B cell (primary cell): ENCODE measurements at regions not wholly inside any gene's neighbourhood (a gene's known extent, or its start where the extent isn't known, plus 50 kb on each side); places are given as distances from the start of the nearest gene placed in this dataset.

Experiments
- ATAC-seq: fragments of 200-7000 bp; cut with Tn5 transposase; one replicate; pipeline ENCODE4 v1.10.0; 2021; ENCODE audit warnings: low read depth, mild to moderate bottlenecking, moderate number of reproducible peaks, moderate library complexity
- CTCF ChIA-PET: fragments of 350-600 bp; sonication (Branson Sonifier 250); formaldehyde crosslinking; loops from one replicate; lab custom pipeline; 2021; ENCODE audit warnings: antibody characterized with exemption, inconsistent platforms; lab: Charles Lee
- POLR2A ChIA-PET: fragments of 350-600 bp; sonication (Branson Sonifier 250); formaldehyde crosslinking; loops from one replicate; lab custom pipeline; 2021; ENCODE audit warnings: antibody characterized with exemption; lab: Charles Lee
- DNase-seq: peaks from one replicate; pipeline ENCODE4 v3.0.0; 2013
- H2AFZ ChIP-seq: 2 replicates; pipeline ENCODE4 v1.6.1; 2012; ENCODE audit warnings: mild to moderate bottlenecking, low read depth, low read length; ENCODE audit not compliant: insufficient read depth, poor library complexity, severe bottlenecking
- H3K27ac ChIP-seq, 2 donors: 1 replicate in 1 of 2; 2 replicates in 1 of 2; pipeline ENCODE4 v1.5.1; 2012 to 2013; ENCODE audit warnings: low read length in 2 of 2, mild to moderate bottlenecking in 2 of 2, moderate library complexity in 1 of 2
- H3K27me3 ChIP-seq, 4 experiments: fragments of 200-600 bp in 1 of 4; sonication (generic) in 1 of 4; replicated peaks in 1 of 4; 1 replicate in 2 of 4; 2 replicates in 2 of 4; pipeline versions ENCODE4 v1.6.1 to v1.7.0; 2013 to 2016; ENCODE audit warnings: low read length in 3 of 4, mild to moderate bottlenecking in 2 of 4, mixed read lengths in 1 of 4, moderate library complexity in 1 of 4; ENCODE audit not compliant: insufficient read depth in 4 of 4, control insufficient read depth in 3 of 4; ENCODE audit errors: control extremely low read depth in 1 of 4
- H3K36me3 ChIP-seq, 2 experiments: replicated peaks in 1 of 2; 1 replicate in 1 of 2; 2 replicates in 1 of 2; pipeline versions ENCODE4 v1.6.1 to v1.7.1; 2013; ENCODE audit warnings: low read length in 1 of 2; ENCODE audit not compliant: insufficient read depth in 2 of 2, control insufficient read depth in 1 of 2; ENCODE audit errors: control extremely low read depth in 1 of 2, extremely low read depth in 1 of 2
- H3K4me1 ChIP-seq, 2 donors: fragments of 200-600 bp in 1 of 2; sonication (generic) in 1 of 2; 1 replicate in 1 of 2; 2 replicates in 1 of 2; pipeline versions ENCODE4 v1.5.1 to v1.6.1; 2013 to 2017; ENCODE audit warnings: low read length in 2 of 2; ENCODE audit not compliant: control insufficient read depth in 2 of 2, insufficient read depth in 2 of 2
- H3K4me2 ChIP-seq: replicated peaks from 2 replicates; pipeline ENCODE3; 2012; ENCODE audit warnings: mild to moderate bottlenecking, low read depth, low read length; ENCODE audit not compliant: poor library complexity, severe bottlenecking
- H3K4me3 ChIP-seq, 5 experiments: fragments of 200-600 bp in 1 of 5; sonication (generic) in 1 of 5; 1 replicate in 3 of 5; 2 replicates in 2 of 5; pipeline versions ENCODE4 v1.5.1 to v1.7.0; 2011 to 2016; ENCODE audit warnings: low read length in 4 of 5, mild to moderate bottlenecking in 4 of 5, low read depth in 2 of 5, control low read depth in 1 of 5, moderate library complexity in 1 of 5; ENCODE audit not compliant: insufficient read depth in 1 of 5; ENCODE audit errors: control extremely low read depth in 1 of 5, extremely low read depth in 1 of 5
- H3K79me2 ChIP-seq: fragments of 200-600 bp; sonication (generic); one replicate; pipeline ENCODE4 v1.6.0; 2016; ENCODE audit warnings: low read length; ENCODE audit not compliant: control insufficient read depth, insufficient read depth
- H3K9ac ChIP-seq: fragments of 200-600 bp; sonication (generic); 2 replicates; pipeline ENCODE4 v1.6.1; 2017; ENCODE audit warnings: mild to moderate bottlenecking, low read length, moderate library complexity
- H3K9me3 ChIP-seq, 3 donors: one replicate each; pipeline versions ENCODE4 v1.6.1 to v1.7.1; 2013; ENCODE audit warnings: low read length in 2 of 3; ENCODE audit not compliant: control insufficient read depth in 2 of 3, insufficient read depth in 1 of 3; ENCODE audit errors: control extremely low read depth in 1 of 3
- H4K20me1 ChIP-seq: 2 replicates; pipeline ENCODE4 v1.6.0; 2012; ENCODE audit warnings: mild to moderate bottlenecking, low read length; ENCODE audit not compliant: insufficient read depth, control insufficient read depth, poor library complexity, severe bottlenecking
- H3K27ac Mint-ChIP-seq: one replicate; pipeline ENCODE4 v1.8.0; 2021; ENCODE audit warnings: mixed read lengths
- H3K27me3 Mint-ChIP-seq: one replicate; pipeline ENCODE4 v1.8.0; 2021; ENCODE audit warnings: mixed read lengths
- H3K4me1 Mint-ChIP-seq: one replicate; pipeline ENCODE4 v1.8.0; 2021; ENCODE audit warnings: mixed read lengths
- H3K4me3 Mint-ChIP-seq: one replicate; pipeline ENCODE4 v1.8.0; 2021; ENCODE audit warnings: mixed read lengths
- H3K9me3 Mint-ChIP-seq: one replicate; pipeline ENCODE4 v1.8.0; 2022; ENCODE audit warnings: mixed read lengths; ENCODE audit not compliant: insufficient read depth
- CTCF ChIP-seq: fragments of 200-600 bp; IDR thresholded peaks from one replicate; pipeline ENCODE4 v1.8.0; 2022; ENCODE audit warnings: antibody characterized with exemption, mild to moderate bottlenecking
- EZH2 ChIP-seq: IDR thresholded peaks from 2 replicates; pipeline ENCODE4 v1.6.1; 2012; ENCODE audit warnings: borderline replicate concordance, low read depth, mild to moderate bottlenecking, moderate library complexity, low read length; ENCODE audit not compliant: insufficient read depth, poor library complexity, severe bottlenecking
- WGBS: methylation state at CpG from one replicate; pipeline ENCODE4 v1.1.5; 2013; ENCODE audit warnings: missing lambda C conversion rate; ENCODE audit not compliant: insufficient coverage; 5-methylcytosine and 5-hydroxymethylcytosine counted together
- intact Hi-C: fragments of 100-400 bp; cut with micrococcal nuclease; formaldehyde crosslinking; loops from one replicate; pipeline ENCODE4 v1.10.0; 2022

- POLR2A ChIA-PET, result no interaction called here
- H3K27ac ChIP-seq, result no peak overlapping the region
- no peak for DNase-seq
- ATAC-seq, result no peak
- no peaks in the 10 kb centered on the region for H3K9me3 ChIP-seq
- H2AFZ ChIP-seq, result no peak overlapping the region
- H3K4me2 ChIP-seq, result no peak overlapping the region
- Mint-ChIP-seq H3K4me1 (no peaks in the 10 kb centered on the region), H3K27me3 (no peaks in the 10 kb centered on the region), H3K27ac (no peak overlapping the region), H3K4me3 (no peak overlapping the region), H3K9me3 (peaks cover 3% of the 10 kb centered on the region)
- no peaks in the 10 kb centered on the region for H4K20me1 ChIP-seq
- H3K4me3 ChIP-seq, result no peak overlapping the region
- H3K4me1 ChIP-seq, result no peaks in the 10 kb centered on the region
- CTCF ChIA-PET, result no interaction called here
- no peaks in the 10 kb centered on the region for H3K36me3 ChIP-seq
- no peak overlapping the region for H3K9ac ChIP-seq
- H3K79me2 ChIP-seq, result no peaks in the 10 kb centered on the region
- intact Hi-C loops, result no loop called here
- TF ChIP-seq EZH2 (no peak), CTCF (no peak)
- H3K27me3 ChIP-seq, result no peaks in the 10 kb centered on the region
- WGBS, result no CpG with 5 or more reads among the region's 2 CpGs
Measured at GRCh38 chrX:143787341-143787740, 66.8 kb upstream of the SPANXN2 start.

GRCh38 chrX:143781103-143781502, 60.6 kb upstream of the SPANXN2 start:
- POLR2A ChIA-PET, result no interaction called here
- Histone ChIP-seq H4K20me1 (no peaks in the 10 kb centered on the region), H3K9ac (no peak overlapping the region), H3K27ac (no peak overlapping the region), H3K4me3 (no peak overlapping the region), H3K4me1 (no peaks in the 10 kb centered on the region), H2AFZ (no peak overlapping the region), H3K36me3 (no peaks in the 10 kb centered on the region), H3K79me2 (no peaks in the 10 kb centered on the region), H3K27me3 (no peaks in the 10 kb centered on the region), H3K9me3 (no peaks in the 10 kb centered on the region), H3K4me2 (no peak overlapping the region)
- intact Hi-C loops, result no loop called here
- H3K27me3 Mint-ChIP-seq, result no peaks in the 10 kb centered on the region
- no peak for DNase-seq
- H3K4me1 Mint-ChIP-seq, result no peaks in the 10 kb centered on the region
- CTCF ChIA-PET, result no interaction called here
- peaks cover 3% of the 10 kb centered on the region for H3K9me3 Mint-ChIP-seq
- no peak for TF ChIP-seq EZH2
- no peak for TF ChIP-seq CTCF
- H3K4me3 Mint-ChIP-seq, result no peak overlapping the region
- no peak overlapping the region for H3K27ac Mint-ChIP-seq
- no peak for ATAC-seq
